ENCODE measurements at regions not wholly inside any gene's neighbourhood (a gene's known extent, or its start where the extent isn't known, plus 50 kb on each side); places are given as distances from the start of the nearest gene placed in this dataset.

DNA sequence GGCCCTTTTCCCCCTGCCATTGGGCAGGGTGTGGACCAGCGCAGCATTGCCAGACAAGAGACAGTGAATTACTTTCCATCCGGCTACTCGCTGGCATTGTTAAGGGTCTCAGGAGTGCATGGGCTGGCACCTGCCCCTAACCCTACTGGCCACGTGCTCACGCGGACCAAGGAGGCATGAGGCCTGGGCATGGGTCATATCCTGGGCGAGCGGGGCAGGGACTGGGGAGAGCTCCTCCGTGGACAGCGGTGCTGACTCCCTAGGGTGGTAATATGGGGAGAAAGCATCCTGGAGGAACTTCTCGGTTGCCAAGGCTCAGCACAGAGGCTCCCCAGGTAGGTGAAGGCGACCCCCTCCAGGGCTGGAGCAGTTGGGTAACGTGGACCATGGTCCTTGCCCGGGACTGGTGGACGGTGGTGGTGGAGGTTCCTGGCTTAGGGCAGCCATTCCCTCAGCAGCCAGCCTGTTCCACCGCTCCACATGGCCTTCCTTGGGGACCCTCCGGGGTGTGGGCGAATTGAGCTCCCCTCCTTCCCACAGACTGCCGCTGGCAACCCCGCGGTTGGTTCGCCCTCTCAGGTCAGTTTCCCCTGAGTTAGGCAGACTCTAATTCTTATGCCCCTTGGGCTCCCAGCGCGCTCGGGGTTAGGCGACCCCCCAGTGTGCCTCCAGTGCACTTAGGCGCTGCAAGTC is 465.1 kb downstream of the SLITRK5 start:
- Mint-ChIP-seq H3K4me3 (no peak overlapping the region), H3K36me3 (no peaks in the 10 kb centered on the region), H3K27ac (no peak overlapping the region), H3K27me3 (no peaks in the 10 kb centered on the region), H3K9me3 (peaks cover 22% of the 10 kb centered on the region), H3K4me1 (ENCODE audit: low read depth) (no peaks in the 10 kb centered on the region)
- DNase-seq, result no peak
- ChIA-PET POLR2A (no interaction called here), CTCF (no interaction called here)
- intact Hi-C loops (cut with micrococcal nuclease), result no loop called here

- Mint-ChIP-seq H3K4me1 (ENCODE audit: low read depth) (no peaks in the 10 kb centered on the region), H3K36me3 (no peaks in the 10 kb centered on the region), H3K27me3 (no peaks in the 10 kb centered on the region), H3K4me3 (no peak overlapping the region), H3K27ac (no peak overlapping the region), H3K9me3 (peaks cover 12% of the 10 kb centered on the region)
- DNase-seq, result no peak
- intact Hi-C loops (cut with micrococcal nuclease), result no loop called here
- CTCF ChIA-PET, result no interaction called here
- POLR2A ChIA-PET, result no interaction called here
Observed at GRCh38 chr13:88142653-88143052, 471.5 kb downstream of the SLITRK5 start.

DNA sequence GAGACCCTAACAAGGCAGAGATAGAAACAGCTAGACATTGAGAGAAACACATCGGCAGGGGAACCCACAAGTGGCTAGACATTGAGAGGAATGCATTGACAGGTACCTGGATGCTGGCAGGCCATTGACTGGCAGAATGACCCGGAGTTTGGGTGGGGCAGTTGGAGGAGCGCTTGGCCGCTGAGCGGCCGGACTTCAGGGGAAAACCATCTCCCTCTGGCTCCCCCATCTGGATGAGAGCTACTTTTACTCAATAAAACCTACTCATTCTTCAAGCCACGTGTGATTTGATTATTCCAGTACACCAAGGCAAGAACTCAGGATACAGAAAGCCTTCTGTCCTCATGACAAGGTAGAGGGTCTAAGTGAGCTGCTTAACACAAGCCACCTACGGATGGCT is 473.4 kb downstream of the SLITRK5 start:
- no peak for DNase-seq
- intact Hi-C loops (cut with micrococcal nuclease), result no loop called here
- H3K27me3 Mint-ChIP-seq, result no peaks in the 10 kb centered on the region
- H3K4me1 Mint-ChIP-seq (ENCODE audit: low read depth), result no peaks in the 10 kb centered on the region
- POLR2A ChIA-PET, result no interaction called here
- H3K36me3 Mint-ChIP-seq, result no peaks in the 10 kb centered on the region
- H3K4me3 Mint-ChIP-seq, result no peak overlapping the region
- no peak overlapping the region for H3K27ac Mint-ChIP-seq
- CTCF ChIA-PET, result no interaction called here
- peaks cover 8% of the 10 kb centered on the region for H3K9me3 Mint-ChIP-seq

DNA sequence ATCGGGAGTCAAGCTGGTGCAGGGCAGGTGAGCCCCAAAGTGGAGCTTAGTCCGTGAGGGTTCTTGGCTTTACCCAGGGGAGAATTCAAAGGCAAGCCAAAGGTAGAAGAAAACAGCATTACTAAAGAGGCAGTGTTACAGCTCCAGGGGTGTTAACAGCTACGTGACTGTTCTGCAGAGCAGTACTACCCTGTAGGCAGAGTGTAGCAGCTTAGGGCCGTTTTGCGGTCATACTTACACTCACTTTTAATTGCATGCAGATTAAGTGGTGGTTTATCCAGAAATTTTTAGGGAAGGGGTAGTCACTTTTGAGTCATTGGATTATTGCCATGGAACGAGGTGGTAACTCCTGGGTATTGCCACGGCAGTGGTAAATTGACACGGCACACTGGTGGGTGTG is 482.2 kb downstream of the SLITRK5 start:
- POLR2A ChIA-PET, result no interaction called here
- intact Hi-C loops (cut with micrococcal nuclease), result no loop called here
- Mint-ChIP-seq H3K9me3 (peaks cover 2% of the 10 kb centered on the region), H3K36me3 (no peaks in the 10 kb centered on the region), H3K27me3 (no peaks in the 10 kb centered on the region), H3K27ac (no peak overlapping the region), H3K4me3 (no peak overlapping the region), H3K4me1 (ENCODE audit: low read depth) (no peaks in the 10 kb centered on the region)
- no peak for DNase-seq
- CTCF ChIA-PET, result no interaction called here

GRCh38 chr13:88154001-88154400 is 482.8 kb downstream of the SLITRK5 start:
- H3K36me3 Mint-ChIP-seq, result no peaks in the 10 kb centered on the region
- H3K27ac Mint-ChIP-seq, result no peak overlapping the region
- H3K27me3 Mint-ChIP-seq, result no peaks in the 10 kb centered on the region
- intact Hi-C loops (cut with micrococcal nuclease), result no loop called here
- peaks cover 2% of the 10 kb centered on the region for H3K9me3 Mint-ChIP-seq
- H3K4me1 Mint-ChIP-seq (ENCODE audit: low read depth), result no peaks in the 10 kb centered on the region
- no peak for DNase-seq
- ChIA-PET CTCF (interaction anchor here (0.6 kb wide), 1 partner anchor 238 kb away, joined by 3 read pairs; no protein-coding TSS in a partner anchor), POLR2A (no interaction called here)
- H3K4me3 Mint-ChIP-seq, result no peak overlapping the region

DNA sequence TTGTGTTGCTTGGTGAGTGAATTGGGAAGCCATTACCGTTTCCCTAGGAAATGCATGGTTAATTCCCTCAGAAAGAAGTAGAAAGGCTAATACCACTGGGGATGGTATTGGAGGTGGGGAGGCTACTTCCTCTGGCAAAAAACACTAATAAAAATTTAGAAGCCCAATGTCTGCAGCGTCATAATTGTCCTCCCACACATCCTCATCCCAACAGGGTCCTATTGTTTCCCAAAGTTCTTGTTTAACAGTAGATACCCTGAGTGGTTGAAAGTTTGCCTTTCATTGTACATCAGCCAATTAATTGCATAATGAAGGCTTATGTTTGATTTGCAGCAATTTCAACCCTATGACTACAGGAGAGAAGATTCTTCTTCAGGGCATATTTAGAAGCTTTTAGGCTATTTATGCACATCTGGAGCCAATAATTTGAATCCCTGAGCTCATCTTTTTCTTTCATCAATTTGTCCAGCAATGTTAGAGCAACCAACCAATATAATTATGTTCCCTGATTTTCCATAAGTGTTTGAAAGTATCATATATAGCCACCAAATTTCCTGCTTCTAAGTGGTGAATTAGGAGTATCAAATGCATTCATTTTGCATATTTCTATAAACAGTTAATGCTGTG is 491.0 kb downstream of the SLITRK5 start:
- ChIA-PET POLR2A (no interaction called here), CTCF (interaction anchor here (0.6 kb wide), 1 partner anchor 80 kb away, joined by 3 read pairs; no protein-coding TSS in a partner anchor)
- H3K27me3 Mint-ChIP-seq, result no peaks in the 10 kb centered on the region
- H3K9me3 Mint-ChIP-seq, result peaks cover 11% of the 10 kb centered on the region
- DNase-seq, result no peak
- H3K36me3 Mint-ChIP-seq, result no peaks in the 10 kb centered on the region
- no peak overlapping the region for H3K27ac Mint-ChIP-seq
- H3K4me3 Mint-ChIP-seq, result no peak overlapping the region
- no peaks in the 10 kb centered on the region for H3K4me1 Mint-ChIP-seq (ENCODE audit: low read depth)
- intact Hi-C loops (cut with micrococcal nuclease), result no loop called here

DNA sequence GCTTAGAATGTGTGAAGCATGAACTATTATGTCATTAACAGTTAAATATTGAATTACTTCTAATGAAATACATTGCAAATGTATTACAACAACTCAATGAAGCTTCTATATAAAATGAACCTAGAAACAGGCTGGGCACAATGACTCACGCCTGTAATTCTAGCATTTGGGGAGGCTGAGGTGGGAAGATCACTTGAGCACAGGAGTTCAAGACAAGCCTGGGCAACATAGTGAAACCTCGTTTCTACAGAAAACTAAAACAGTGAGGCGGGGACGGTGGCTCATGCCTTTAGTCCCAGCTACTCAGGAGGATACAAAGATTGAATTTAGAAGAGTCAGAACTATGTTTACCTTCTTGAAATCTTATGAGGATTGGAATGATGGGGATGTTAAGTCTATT is 505.1 kb downstream of the SLITRK5 start:
- no peaks in the 10 kb centered on the region for H3K9me3 Mint-ChIP-seq
- no peaks in the 10 kb centered on the region for H3K36me3 Mint-ChIP-seq
- intact Hi-C loops (cut with micrococcal nuclease), result no loop called here
- H3K4me1 Mint-ChIP-seq (ENCODE audit: low read depth), result no peaks in the 10 kb centered on the region
- H3K27ac Mint-ChIP-seq, result no peak overlapping the region
- CTCF ChIA-PET, result no interaction called here
- POLR2A ChIA-PET, result no interaction called here
- no peak for DNase-seq
- no peaks in the 10 kb centered on the region for H3K27me3 Mint-ChIP-seq
- H3K4me3 Mint-ChIP-seq, result no peak overlapping the region

DNA sequence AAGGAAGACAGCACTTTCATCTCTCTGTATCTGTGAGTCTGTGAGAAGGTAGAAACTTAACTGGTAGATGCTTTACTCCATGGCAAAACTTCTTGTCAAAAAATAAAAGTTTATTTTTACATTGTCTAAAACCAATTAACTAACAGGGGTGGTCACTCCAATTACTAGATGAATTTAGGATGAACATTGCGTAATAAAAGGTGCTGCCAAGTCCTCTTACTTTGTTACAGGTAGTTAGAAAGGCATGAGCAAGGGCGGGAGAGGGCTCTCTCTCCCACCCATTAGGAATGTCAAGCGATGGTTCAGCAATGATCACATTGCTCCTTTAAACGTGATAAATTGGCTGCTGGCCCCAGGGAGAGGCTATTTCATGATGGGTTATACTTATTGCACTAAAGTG is 512.3 kb downstream of the SLITRK5 start:
- Mint-ChIP-seq H3K4me3 (no peak overlapping the region), H3K27ac (no peak overlapping the region), H3K27me3 (no peaks in the 10 kb centered on the region), H3K4me1 (ENCODE audit: low read depth) (no peaks in the 10 kb centered on the region), H3K36me3 (no peaks in the 10 kb centered on the region), H3K9me3 (no peaks in the 10 kb centered on the region)
- CTCF ChIA-PET, result no interaction called here
- intact Hi-C loops (cut with micrococcal nuclease), result no loop called here
- POLR2A ChIA-PET, result no interaction called here
- DNase-seq, result no peak

DNA sequence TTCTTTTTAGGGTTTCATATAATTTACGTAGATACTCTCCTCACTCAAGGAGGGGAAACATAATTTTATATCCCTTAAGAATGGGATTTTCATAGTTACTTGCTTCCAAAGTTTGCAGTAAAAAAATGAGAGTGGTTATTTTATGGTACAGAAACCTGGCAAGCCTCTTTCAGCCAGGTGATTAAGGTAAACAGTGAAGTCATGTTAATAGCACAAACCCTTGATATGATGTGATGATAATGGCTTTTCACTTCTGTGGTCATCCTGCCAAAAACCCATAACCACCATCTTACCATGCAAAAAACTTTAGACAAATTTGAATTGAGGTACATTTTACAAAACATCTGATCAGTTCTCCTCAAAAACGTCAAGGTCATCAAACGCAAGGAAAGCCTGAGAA is 517.8 kb downstream of the SLITRK5 start:
- CTCF ChIA-PET, result no interaction called here
- no peaks in the 10 kb centered on the region for H3K4me1 Mint-ChIP-seq (ENCODE audit: low read depth)
- H3K4me3 Mint-ChIP-seq, result no peak overlapping the region
- H3K27ac Mint-ChIP-seq, result no peak overlapping the region
- intact Hi-C loops (cut with micrococcal nuclease), result no loop called here
- POLR2A ChIA-PET, result no interaction called here
- no peaks in the 10 kb centered on the region for H3K27me3 Mint-ChIP-seq
- H3K36me3 Mint-ChIP-seq, result no peaks in the 10 kb centered on the region
- DNase-seq, result no peak
- peaks cover 14% of the 10 kb centered on the region for H3K9me3 Mint-ChIP-seq

DNA sequence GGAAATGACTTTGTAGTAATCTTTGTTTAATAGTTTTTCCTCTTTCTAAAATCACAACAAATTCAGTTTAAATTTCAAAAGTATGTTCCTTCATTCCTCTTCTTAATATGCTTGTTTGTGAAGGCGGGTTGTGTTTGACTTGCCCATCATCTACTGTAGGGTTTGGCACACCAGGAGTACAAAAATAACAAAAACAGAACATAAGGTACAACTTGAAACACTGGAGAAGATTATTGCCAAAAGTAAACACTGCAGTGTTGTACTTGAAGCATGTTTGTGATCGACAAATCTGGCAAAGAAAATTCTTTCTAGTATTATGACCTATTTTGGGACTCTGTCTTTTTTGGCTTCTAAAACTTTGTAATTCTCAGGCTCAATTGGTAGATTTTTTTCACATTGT is 518.6 kb downstream of the SLITRK5 start:
- no peaks in the 10 kb centered on the region for H3K36me3 Mint-ChIP-seq
- no peak for DNase-seq
- no peak overlapping the region for H3K27ac Mint-ChIP-seq
- CTCF ChIA-PET, result no interaction called here
- H3K4me3 Mint-ChIP-seq, result no peak overlapping the region
- no peaks in the 10 kb centered on the region for H3K27me3 Mint-ChIP-seq
- peaks cover 14% of the 10 kb centered on the region for H3K9me3 Mint-ChIP-seq
- no peaks in the 10 kb centered on the region for H3K4me1 Mint-ChIP-seq (ENCODE audit: low read depth)
- POLR2A ChIA-PET, result no interaction called here
- intact Hi-C loops (cut with micrococcal nuclease), result no loop called here

DNA sequence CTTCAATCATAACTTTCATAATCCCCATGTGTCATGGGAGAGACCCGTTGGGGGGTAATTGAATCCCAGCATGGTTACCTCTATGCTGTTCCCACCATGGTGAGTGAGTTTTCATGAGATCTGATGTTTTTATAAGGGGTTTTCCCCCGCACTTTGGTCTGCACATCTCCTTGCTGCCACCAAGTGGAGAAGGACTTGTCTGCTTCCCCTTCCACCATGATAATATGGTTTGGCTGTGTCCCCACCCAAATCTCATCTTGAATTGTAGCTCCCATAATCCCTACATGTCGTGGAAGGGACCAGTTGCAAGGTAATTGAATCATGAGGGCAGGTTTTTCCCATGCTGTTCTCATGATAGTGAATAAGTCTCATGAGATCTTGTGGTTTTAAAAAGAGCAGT is 524.9 kb downstream of the SLITRK5 start:
- intact Hi-C loops (cut with micrococcal nuclease), result no loop called here
- no peak for DNase-seq
- POLR2A ChIA-PET, result no interaction called here
- CTCF ChIA-PET, result no interaction called here
- Mint-ChIP-seq H3K27ac (no peak overlapping the region), H3K4me3 (no peak overlapping the region), H3K27me3 (no peaks in the 10 kb centered on the region), H3K4me1 (ENCODE audit: low read depth) (no peaks in the 10 kb centered on the region), H3K36me3 (no peaks in the 10 kb centered on the region), H3K9me3 (peaks cover 15% of the 10 kb centered on the region)

- no peaks in the 10 kb centered on the region for H3K36me3 Mint-ChIP-seq
- H3K4me1 Mint-ChIP-seq (ENCODE audit: low read depth), result no peaks in the 10 kb centered on the region
- no peaks in the 10 kb centered on the region for H3K27me3 Mint-ChIP-seq
- H3K27ac Mint-ChIP-seq, result no peak overlapping the region
- no peak overlapping the region for H3K4me3 Mint-ChIP-seq
- no peak for DNase-seq
- peaks cover 15% of the 10 kb centered on the region for H3K9me3 Mint-ChIP-seq
- intact Hi-C loops (cut with micrococcal nuclease), result no loop called here
- ChIA-PET CTCF (no interaction called here), POLR2A (no interaction called here)
Observed at GRCh38 chr13:88217372-88217771, 546.2 kb downstream of the SLITRK5 start.

- no peaks in the 10 kb centered on the region for H3K36me3 Mint-ChIP-seq
- H3K4me1 Mint-ChIP-seq (ENCODE audit: low read depth), result no peaks in the 10 kb centered on the region
- intact Hi-C loops (cut with micrococcal nuclease), result no loop called here
- no peaks in the 10 kb centered on the region for H3K27me3 Mint-ChIP-seq
- H3K9me3 Mint-ChIP-seq, result peaks cover 15% of the 10 kb centered on the region
- H3K4me3 Mint-ChIP-seq, result no peak overlapping the region
- ChIA-PET POLR2A (no interaction called here), CTCF (no interaction called here)
- H3K27ac Mint-ChIP-seq, result no peak overlapping the region
- no peak for DNase-seq
Observed at GRCh38 chr13:88217883-88218282, 546.7 kb downstream of the SLITRK5 start.
